Endodermal cell (in vitro differentiated cells): ENCODE measurements at regions not wholly inside any gene's neighbourhood (a gene's known extent, or its start where the extent isn't known, plus 50 kb on each side); places are given as distances from the start of the nearest gene placed in this dataset.
A peak's percentile ranks its signal among the peaks of the same experiment; 100 is the strongest.

ENCODE experiments used
- DNase-seq: peaks from one replicate; pipeline ENCODE4 v3.0.0-alpha.2; 2017
- H3K27ac ChIP-seq: 2 replicates; pipeline ENCODE4 v1.5.1; 2013; ENCODE audit warnings: mild to moderate bottlenecking, low read depth, low read length, moderate library complexity
- H3K27me3 ChIP-seq: 2 replicates; pipeline ENCODE4 v1.6.1; 2013; ENCODE audit warnings: mild to moderate bottlenecking, low read length, moderate library complexity; ENCODE audit not compliant: insufficient read depth, control insufficient read depth, poor library complexity, severe bottlenecking
- H3K36me3 ChIP-seq: 2 replicates; pipeline ENCODE4 v1.7.0; 2013; ENCODE audit warnings: mild to moderate bottlenecking, low read length, moderate library complexity; ENCODE audit not compliant: control insufficient read depth, insufficient read depth
- H3K4me1 ChIP-seq: one replicate; pipeline ENCODE4 v1.7.0; 2013; ENCODE audit warnings: low read length; ENCODE audit not compliant: control insufficient read depth, insufficient read depth
- H3K4me3 ChIP-seq: 2 replicates; pipeline ENCODE4 v1.5.1; 2013; ENCODE audit warnings: mild to moderate bottlenecking, low read length, moderate library complexity
- H3K9ac ChIP-seq: 2 replicates; pipeline ENCODE4 v1.6.1; 2013; ENCODE audit warnings: mild to moderate bottlenecking, low read length, moderate library complexity; ENCODE audit not compliant: poor library complexity, severe bottlenecking; ENCODE audit errors: extremely low read depth
- H3K9me3 ChIP-seq: 2 replicates; pipeline ENCODE4 v1.6.1; 2013; ENCODE audit warnings: mild to moderate bottlenecking, low read length, moderate library complexity; ENCODE audit not compliant: control insufficient read depth
- H3K27ac Mint-ChIP-seq: 2 replicates; pipeline ENCODE4 v1.8.0; 2020; ENCODE audit warnings: mixed read lengths
- H3K27me3 Mint-ChIP-seq: 2 replicates; pipeline ENCODE4 v1.8.0; 2021; ENCODE audit warnings: mild to moderate bottlenecking, mixed read lengths; ENCODE audit not compliant: insufficient read depth
- H3K36me3 Mint-ChIP-seq: 2 replicates; pipeline ENCODE4 v1.8.0; 2020; ENCODE audit warnings: low read depth, mixed read lengths
- H3K4me1 Mint-ChIP-seq: 2 replicates; pipeline ENCODE4 v1.8.0; 2020; ENCODE audit warnings: mixed read lengths
- H3K4me3 Mint-ChIP-seq: 2 replicates; pipeline ENCODE4 v1.8.0; 2020; ENCODE audit warnings: mild to moderate bottlenecking, moderate library complexity, mixed read lengths
- H3K9me3 Mint-ChIP-seq: 2 replicates; pipeline ENCODE4 v1.8.0; 2020; ENCODE audit warnings: mild to moderate bottlenecking, mixed read lengths
- CTCF ChIP-seq: fragments of 200-600 bp; sonication (generic); conservative IDR thresholded peaks from 2 replicates; pipeline ENCODE4 v1.5.0; 2021; ENCODE audit warnings: antibody characterized with exemption, mild to moderate bottlenecking
- WGBS, 2 experiments: methylation state at CpG; one replicate each; pipeline versions ENCODE4 v1.1.5 to v1.1.7; 2013; ENCODE audit warnings: missing lambda C conversion rate in 2 of 2, mixed read lengths in 1 of 2; ENCODE audit not compliant: insufficient coverage in 1 of 2, insufficient read length in 1 of 2; 5-methylcytosine and 5-hydroxymethylcytosine counted together

DNA sequence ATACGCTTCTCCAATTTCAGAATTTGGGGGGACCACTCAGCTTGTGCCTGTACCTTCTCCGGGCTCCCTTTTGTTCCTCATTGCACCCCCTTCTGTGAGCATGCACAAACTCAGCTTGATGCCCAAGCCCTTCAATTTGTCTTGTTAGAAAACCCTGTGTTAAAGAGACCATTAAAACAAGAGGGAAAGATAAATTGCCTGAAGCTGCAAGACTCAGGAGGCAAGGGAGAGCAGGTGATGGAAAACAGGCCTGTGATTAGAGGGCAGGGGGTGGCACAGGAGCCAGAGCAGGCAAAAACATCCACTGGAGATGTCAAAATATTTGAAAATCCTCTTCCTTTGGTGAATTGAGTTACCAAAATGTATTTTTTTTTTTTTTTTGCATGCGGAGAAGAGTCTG lies 121.7 kb downstream of the MIAT start:
- peaks cover 30% of the 10 kb centered on the region for H3K27me3 Mint-ChIP-seq
- H3K4me3 Mint-ChIP-seq, result no peak overlapping the region
- H3K4me1 Mint-ChIP-seq, result peaks cover 14% of the 10 kb centered on the region
- H3K9me3 Mint-ChIP-seq, result peaks cover 23% of the 10 kb centered on the region
- no peak overlapping the region for H3K27ac ChIP-seq
- no peak overlapping the region for H3K27ac Mint-ChIP-seq
- 47 to 76% methylated on average over 2 to 3 of the region's 3 CpGs for WGBS, 2 experiments
- peaks cover 29% of the 10 kb centered on the region for H3K36me3 Mint-ChIP-seq
- H3K27me3 ChIP-seq, result peaks cover 8% of the 10 kb centered on the region
- peaks cover 15% of the 10 kb centered on the region for H3K9me3 ChIP-seq
- no peak overlapping the region for H3K9ac ChIP-seq
- H3K4me1 ChIP-seq, result no peaks in the 10 kb centered on the region
- TF ChIP-seq CTCF, result no peak
- no peak overlapping the region for H3K4me3 ChIP-seq
- DNase-seq, result no peak
- peaks cover 13% of the 10 kb centered on the region for H3K36me3 ChIP-seq

GRCh38 chr22:26779929-26780328 lies 122.5 kb downstream of the MIAT start:
- H3K4me1 Mint-ChIP-seq, result peaks cover 20% of the 10 kb centered on the region
- H3K4me1 ChIP-seq, result no peaks in the 10 kb centered on the region
- H3K9me3 Mint-ChIP-seq, result peaks cover 22% of the 10 kb centered on the region
- H3K36me3 ChIP-seq, result peaks cover 13% of the 10 kb centered on the region
- peaks cover 8% of the 10 kb centered on the region for H3K27me3 ChIP-seq
- DNase-seq, result no peak
- WGBS, 2 experiments, result 89 to 100% methylated on average over 2 to 3 of the region's 3 CpGs
- peaks cover 15% of the 10 kb centered on the region for H3K9me3 ChIP-seq
- peak overlapping the region; percentile 2 for H3K4me3 ChIP-seq
- H3K27ac ChIP-seq, result no peak overlapping the region
- H3K27ac Mint-ChIP-seq, result no peak overlapping the region
- H3K27me3 Mint-ChIP-seq, result peaks cover 30% of the 10 kb centered on the region
- no peak overlapping the region for H3K9ac ChIP-seq
- TF ChIP-seq CTCF, result no peak
- peaks cover 29% of the 10 kb centered on the region for H3K36me3 Mint-ChIP-seq
- no peak overlapping the region for H3K4me3 Mint-ChIP-seq

GRCh38 chr22:26780521-26780920 lies 123.1 kb downstream of the MIAT start:
- Histone ChIP-seq H3K4me1 (peaks cover 2% of the 10 kb centered on the region), H3K9me3 (peaks cover 15% of the 10 kb centered on the region), H3K27ac (no peak overlapping the region), H3K4me3 (peak overlapping the region; percentile 2), H3K27me3 (peaks cover 8% of the 10 kb centered on the region), H3K36me3 (peaks cover 13% of the 10 kb centered on the region), H3K9ac (no peak overlapping the region)
- no peak for TF ChIP-seq CTCF
- Mint-ChIP-seq H3K36me3 (peaks cover 29% of the 10 kb centered on the region), H3K9me3 (peaks cover 22% of the 10 kb centered on the region), H3K27me3 (peaks cover 30% of the 10 kb centered on the region), H3K4me1 (peaks cover 24% of the 10 kb centered on the region), H3K4me3 (no peak overlapping the region), H3K27ac (no peak overlapping the region)
- no peak for DNase-seq
